HepG2 (cell line): ENCODE measurements at regions not wholly inside any gene's neighbourhood (a gene's known extent, or its start where the extent isn't known, plus 50 kb on each side); places are given as distances from the start of the nearest gene placed in this dataset.

Experiments used
- CCAR2 ChIP-seq: fragments of 200-400 bp; formaldehyde crosslinking; optimal IDR thresholded peaks from 2 replicates; pipeline ENCODE3; 2018; ENCODE audit warnings: low read depth, mild to moderate bottlenecking, low read length, moderate library complexity
- FOXA3 ChIP-seq: IDR thresholded peaks from 2 replicates; pipeline ENCODE4 v1.6.1; 2016; ENCODE audit warnings: missing genetic modification reagents, missing compliant biosample characterization
- HDAC2 ChIP-seq: sonication (generic); formaldehyde crosslinking; IDR thresholded peaks from 2 replicates; pipeline ENCODE4 v1.4.0; 2020; ENCODE audit warnings: missing genetic modification reagents
- HNRNPK ChIP-seq: fragments of 200-400 bp; formaldehyde crosslinking; IDR thresholded peaks from 2 replicates; pipeline ENCODE4 v1.6.1; 2018; ENCODE audit warnings: low read length, low read depth, moderate library complexity, mild to moderate bottlenecking; ENCODE audit not compliant: poor library complexity, severe bottlenecking
- MTERF4 ChIP-seq: sonication (generic); formaldehyde crosslinking; IDR thresholded peaks from 2 replicates; pipeline ENCODE4 v1.8.0; 2023; ENCODE audit warnings: mild to moderate bottlenecking, missing genetic modification reagents
- MXD3 ChIP-seq: IDR thresholded peaks from 2 replicates; pipeline ENCODE4 v1.6.1; 2016; ENCODE audit warnings: mild to moderate bottlenecking, missing biosample characterization, missing genetic modification reagents
- NFRKB ChIP-seq: fragments of 450-650 bp; IDR thresholded peaks from 2 replicates; pipeline ENCODE4 v1.6.1; 2017
- NR2F1 ChIP-seq, 2 experiments: fragments of 450-650 bp in 1 of 2; formaldehyde crosslinking in 1 of 2; IDR thresholded peaks; 2 replicates each; pipeline versions ENCODE4 v1.5.0 to v1.6.1; 2016 to 2020; ENCODE audit warnings: mild to moderate bottlenecking in 1 of 2, missing compliant biosample characterization in 1 of 2, missing genetic modification reagents in 1 of 2, moderate library complexity in 1 of 2
- PHF8 ChIP-seq: sonication (generic); formaldehyde crosslinking; IDR thresholded peaks from 2 replicates; pipeline ENCODE4 v1.5.0; 2020; ENCODE audit warnings: missing genetic modification reagents
- RAD21 ChIP-seq: fragments of 450-650 bp; formaldehyde crosslinking; IDR thresholded peaks from 2 replicates; pipeline ENCODE4 v1.5.0; 2020; ENCODE audit warnings: mild to moderate bottlenecking
- RBAK ChIP-seq: sonication (generic); formaldehyde crosslinking; IDR thresholded peaks from 2 replicates; pipeline ENCODE4 v1.5.1; 2020; ENCODE audit warnings: mild to moderate bottlenecking, missing genetic modification reagents
- REXO4 ChIP-seq: sonication (generic); formaldehyde crosslinking; IDR thresholded peaks from 2 replicates; pipeline ENCODE4 v1.8.0; 2022; ENCODE audit warnings: missing genetic modification reagents, mild to moderate bottlenecking, borderline replicate concordance
- SIX4 ChIP-seq: sonication (generic); formaldehyde crosslinking; IDR thresholded peaks from 2 replicates; pipeline ENCODE4 v1.4.0; 2020; ENCODE audit warnings: missing genetic modification reagents
- U2AF1 ChIP-seq: fragments of 200-400 bp; formaldehyde crosslinking; optimal IDR thresholded peaks from 2 replicates; pipeline ENCODE3; 2017; ENCODE audit warnings: mild to moderate bottlenecking, low read depth, low read length
- ZBTB44 ChIP-seq: sonication (generic); formaldehyde crosslinking; IDR thresholded peaks from 2 replicates; pipeline ENCODE4 v1.4.0; 2020; ENCODE audit warnings: missing genetic modification reagents
- ZFP36L1 ChIP-seq: sonication (generic); formaldehyde crosslinking; IDR thresholded peaks from 2 replicates; pipeline ENCODE4 v1.8.0; 2022; ENCODE audit warnings: mild to moderate bottlenecking, missing genetic modification reagents, moderate library complexity
- ZMAT3 ChIP-seq: sonication (generic); formaldehyde crosslinking; conservative IDR thresholded peaks from 2 replicates; pipeline ENCODE4 v1.7.0; 2021; ENCODE audit warnings: missing genetic modification reagents
- ZNF160 ChIP-seq: sonication (generic); formaldehyde crosslinking; IDR thresholded peaks from 2 replicates; pipeline ENCODE4 v1.8.0; 2022; ENCODE audit warnings: mild to moderate bottlenecking, inconsistent platforms, missing genetic modification reagents
- ZNF576 ChIP-seq: sonication (generic); formaldehyde crosslinking; IDR thresholded peaks from 2 replicates; pipeline ENCODE4 v1.4.0; 2020; ENCODE audit warnings: mild to moderate bottlenecking, missing genetic modification reagents
- ZNF580 ChIP-seq: IDR thresholded peaks from 2 replicates; pipeline ENCODE4 v1.6.1; 2016; ENCODE audit warnings: low read depth, borderline replicate concordance
- ZNF619 ChIP-seq: sonication (generic); formaldehyde crosslinking; IDR thresholded peaks from 2 replicates; pipeline ENCODE4 v1.4.0; 2020; ENCODE audit warnings: mild to moderate bottlenecking, missing genetic modification reagents
- ZNF644 ChIP-seq: IDR thresholded peaks from 2 replicates; pipeline ENCODE4 v1.6.1; 2016; ENCODE audit warnings: low read depth
- ZNF670 ChIP-seq: sonication (generic); formaldehyde crosslinking; IDR thresholded peaks from 2 replicates; pipeline ENCODE4 v1.8.0; 2022; ENCODE audit warnings: mild to moderate bottlenecking, missing genetic modification reagents, borderline replicate concordance
- ZNF678 ChIP-seq: sonication (generic); formaldehyde crosslinking; IDR thresholded peaks from 2 replicates; pipeline ENCODE4 v1.4.0; 2020; ENCODE audit warnings: mild to moderate bottlenecking, missing genetic modification reagents
- ZNF704 ChIP-seq: sonication (generic); formaldehyde crosslinking; IDR thresholded peaks from 2 replicates; pipeline ENCODE4 v1.8.1; 2023; ENCODE audit warnings: mild to moderate bottlenecking, inconsistent platforms, moderate library complexity, missing genetic modification reagents, borderline replicate concordance
- ZNF792 ChIP-seq: IDR thresholded peaks from 2 replicates; pipeline ENCODE4 v1.6.1; 2016
- ZNF83 ChIP-seq: sonication (generic); formaldehyde crosslinking; IDR thresholded peaks from 2 replicates; pipeline ENCODE4 v1.4.0; 2020; ENCODE audit warnings: missing genetic modification reagents, mild to moderate bottlenecking, borderline replicate concordance
- ZNF878 ChIP-seq: sonication (generic); formaldehyde crosslinking; IDR thresholded peaks from 2 replicates; pipeline ENCODE4 v1.8.1; 2023; ENCODE audit warnings: mild to moderate bottlenecking, missing genetic modification reagents, moderate library complexity
- ZNF891 ChIP-seq: sonication (generic); formaldehyde crosslinking; IDR thresholded peaks from 2 replicates; pipeline ENCODE4 v1.5.0; 2020; ENCODE audit warnings: mild to moderate bottlenecking, missing genetic modification reagents

GRCh38 chr3:76685858-76686257 is 354.0 kb upstream of the ROBO2 start (continued):
- TF ChIP-seq ZMAT3 (CRISPR knock-in tag) (no peak), HDAC2 (CRISPR knock-in tag) (peak; percentile 89), ZNF670 (CRISPR knock-in tag) (no peak), CCAR2 (no peak), ZNF619 (CRISPR knock-in tag) (no peak), ZNF878 (CRISPR knock-in tag) (no peak), PHF8 (no peak), U2AF1 (no peak), ZNF678 (CRISPR knock-in tag) (no peak), NFRKB (no peak), MXD3 (CRISPR knock-in tag) (no peak), ZFP36L1 (CRISPR knock-in tag) (no peak), ZNF891 (CRISPR knock-in tag) (no peak), ZNF580 (peak; percentile 54; the same call in 1 of the 2 replicates), FOXA3 (peak; percentile 83), ZNF83 (CRISPR knock-in tag) (no peak), MTERF4 (CRISPR knock-in tag) (no peak), RAD21 (CRISPR knock-in tag) (no peak), ZNF576 (CRISPR knock-in tag) (no peak), SIX4 (peak; percentile 59), REXO4 (no peak), HNRNPK (no peak), ZBTB44 (CRISPR knock-in tag) (no peak), ZNF704 (CRISPR knock-in tag) (no peak), ZNF160 (CRISPR knock-in tag) (no peak), NR2F1 (CRISPR knock-in tag; IDR thresholded peaks at IDR 0.05) (0 out of 4 replicates have a peak, but pooled peaks of 1 of the 2 experiments have one; percentile 33), RBAK (CRISPR knock-in tag) (no peak), ZNF644 (CRISPR knock-in tag) (peak; percentile 91), ZNF792 (CRISPR knock-in tag) (peak; percentile 87; the same call in 1 of the 2 replicates)
